GM12878 (cell line): ENCODE measurements at regions not wholly inside any gene's neighbourhood (a gene's known extent, or its start where the extent isn't known, plus 50 kb on each side); places are given as distances from the start of the nearest gene placed in this dataset.

Source experiments
- ATAC-seq: fragments of 200-7000 bp; cut with Tn5 transposase; 3 replicates; pipeline ENCODE4 v1.9.1; 2020; ENCODE audit warnings: mild to moderate bottlenecking, moderate library complexity
- BruUV-seq: library from RNA; stranded (reverse); fragments of 400-500 nt; replicated peaks from 2 replicates; lab custom pipeline; 2021; lab: Mats Ljungman, UMichigan
- CTCF ChIA-PET: fragments of 300-600 bp; sonication (Branson Sonifier 250); formaldehyde crosslinking; extraction: SDS; loops from one replicate; lab custom pipeline; 2021; ENCODE audit warnings: inconsistent platforms; lab: Yijun Ruan, JAX
- POLR2A ChIA-PET: fragments of 350-600 bp; formaldehyde crosslinking; extraction: SDS; loops from one replicate; lab custom pipeline; 2021; ENCODE audit warnings: inconsistent platforms; lab: Charles Lee
- RAD21 ChIA-PET: fragments of 300-600 bp; sonication (Branson Sonifier 250); formaldehyde crosslinking; loops from one replicate; lab custom pipeline; 2023; ENCODE audit warnings: antibody characterized with exemption; ENCODE audit not compliant: unreplicated experiment; lab: Charles Lee
- SMC1A ChIA-PET: fragments of 300-600 bp; sonication (Branson Sonifier 250); formaldehyde crosslinking; loops from one replicate; lab custom pipeline; 2023; ENCODE audit not compliant: unreplicated experiment, uncharacterized antibody; lab: Charles Lee
- DNase-seq: peaks from one replicate; pipeline ENCODE4 v3.0.0-alpha.2; 2011; ENCODE audit warnings: low read depth, low spot score
- FAIRE-seq: peaks from 3 replicates; lab custom pipeline; 2011; peaks lifted over from hg19 to GRCh38; lab: Jason Lieb, UNC
- H2AFZ ChIP-seq: 2 replicates; pipeline ENCODE4 v1.6.0; 2011; ENCODE audit warnings: low read depth, low read length, control low read depth; ENCODE audit not compliant: control insufficient read depth
- H3K27ac ChIP-seq: 2 replicates; pipeline ENCODE4 v1.5.1; 2011; ENCODE audit warnings: control low read depth; ENCODE audit not compliant: control insufficient read depth, insufficient read depth
- H3K27me3 ChIP-seq, 2 experiments: replicated peaks in 1 of 2; 2 replicates each; pipeline versions ENCODE4 v1.6.0 to v1.6.1; 2011; ENCODE audit warnings: low read length in 1 of 2; ENCODE audit not compliant: control insufficient read depth in 2 of 2, insufficient read depth in 2 of 2
- H3K36me3 ChIP-seq, 2 experiments: 2 replicates each; pipeline ENCODE4 v1.5.1; 2011; ENCODE audit warnings: low read length in 1 of 2; ENCODE audit not compliant: control insufficient read depth in 2 of 2, insufficient read depth in 2 of 2
- H3K4me1 ChIP-seq: 2 replicates; pipeline ENCODE4 v1.6.1; 2011; ENCODE audit warnings: mild to moderate bottlenecking, low read length, moderate library complexity, mixed read lengths; ENCODE audit not compliant: control insufficient read depth, insufficient read depth
- H3K4me2 ChIP-seq: 2 replicates; pipeline ENCODE4 v1.6.0; 2011; ENCODE audit warnings: control low read depth; ENCODE audit not compliant: control insufficient read depth, insufficient read depth
- H3K4me3 ChIP-seq: fragments of 200-600 bp; sonication (generic); 2 replicates; pipeline ENCODE4 v1.5.1; 2016
- H3K79me2 ChIP-seq: 2 replicates; pipeline ENCODE4 v1.6.0; 2011; ENCODE audit warnings: low read length; ENCODE audit not compliant: control insufficient read depth, insufficient read depth
- H3K9ac ChIP-seq: 2 replicates; pipeline ENCODE4 v1.8.0; 2011; ENCODE audit warnings: low read length, control low read depth, mixed read lengths; ENCODE audit not compliant: control insufficient read depth, insufficient read depth
- H3K9me3 ChIP-seq: replicated peaks from 3 replicates; pipeline ENCODE4 v1.5.1; 2011; ENCODE audit warnings: mild to moderate bottlenecking, low read length; ENCODE audit not compliant: control insufficient read depth, insufficient read depth
- H4K20me1 ChIP-seq: 2 replicates; pipeline ENCODE4 v1.6.0; 2011; ENCODE audit not compliant: control insufficient read depth, insufficient read depth
- ASH2L ChIP-seq: fragments of 300-600, 200-600 bp; sonication (generic); IDR thresholded peaks from 2 replicates; pipeline ENCODE4 v1.6.1; 2017; ENCODE audit warnings: low read depth, mild to moderate bottlenecking, borderline replicate concordance
- BHLHE40 ChIP-seq, 2 experiments: fragments of 450-650 bp in 1 of 2; IDR thresholded peaks; 2 replicates each; pipeline ENCODE4 v1.6.1; 2011 to 2017; ENCODE audit warnings: low read depth in 2 of 2, borderline replicate concordance in 1 of 2, improper control_type of control experiment in 1 of 2, low read length in 1 of 2, mild to moderate bottlenecking in 1 of 2
- CREB1 ChIP-seq: IDR thresholded peaks from 2 replicates; pipeline ENCODE4 v1.6.1; 2012; ENCODE audit warnings: low read depth, mild to moderate bottlenecking, inconsistent platforms
- HDAC2 ChIP-seq: fragments of 200-600 bp; sonication (generic); IDR thresholded peaks from 2 replicates; pipeline ENCODE4 v1.6.1; 2017
- HDAC6 ChIP-seq: fragments of 200-600 bp; sonication (generic); IDR thresholded peaks from one replicate; pipeline ENCODE4 v1.8.0; 2017; ENCODE audit warnings: antibody characterized with exemption; ENCODE audit not compliant: unreplicated experiment
- POLR2AphosphoS2 ChIP-seq: IDR thresholded peaks from 2 replicates; pipeline ENCODE4 v1.6.1; 2011; ENCODE audit warnings: low read depth, mild to moderate bottlenecking, low read length, improper control_type of control experiment, moderate library complexity
- POU2F2 ChIP-seq: IDR thresholded peaks from 3 replicates; pipeline ENCODE4 v1.6.1; 2011; ENCODE audit warnings: low read depth, mild to moderate bottlenecking, low read length, borderline replicate concordance
- RELA ChIP-seq: fragments of 450-650 bp; IDR thresholded peaks from 2 replicates; pipeline ENCODE4 v1.8.0; 2014; ENCODE audit warnings: borderline replicate concordance; ENCODE audit not compliant: partially characterized antibody
- REST ChIP-seq: IDR thresholded peaks from 2 replicates; pipeline ENCODE4 v1.6.1; 2012; ENCODE audit warnings: mild to moderate bottlenecking, low read depth, low read length
- SKIL ChIP-seq: fragments of 450-650 bp; IDR thresholded peaks from 2 replicates; pipeline ENCODE4 v1.6.1; 2017; ENCODE audit warnings: mild to moderate bottlenecking, low read depth, inconsistent platforms; ENCODE audit not compliant: poor library complexity, severe bottlenecking
- SMAD1 ChIP-seq: fragments of 450-650 bp; IDR thresholded peaks from 2 replicates; pipeline ENCODE4 v1.6.1; 2018; ENCODE audit warnings: mild to moderate bottlenecking, low read depth; ENCODE audit not compliant: partially characterized antibody
- SPI1 ChIP-seq: IDR thresholded peaks from 2 replicates; pipeline ENCODE4 v1.6.1; 2011; ENCODE audit warnings: low read depth, mild to moderate bottlenecking, low read length, moderate library complexity, borderline replicate concordance; ENCODE audit not compliant: insufficient read depth
- SREBF1 ChIP-seq: IDR thresholded peaks from 2 replicates; pipeline ENCODE4 v1.6.1; 2012; ENCODE audit warnings: mild to moderate bottlenecking, low read length
- SUPT20H ChIP-seq: IDR thresholded peaks from 2 replicates; pipeline ENCODE4 v1.6.1; 2011; ENCODE audit warnings: low read depth, mild to moderate bottlenecking, low read length, moderate library complexity, borderline replicate concordance; ENCODE audit not compliant: control insufficient read depth
- TBL1XR1 ChIP-seq: IDR thresholded peaks from 2 replicates; pipeline ENCODE4 v1.6.1; 2012; ENCODE audit warnings: low read depth, low read length, improper control_type of control experiment
- ZNF217 ChIP-seq: fragments of 450-650 bp; IDR thresholded peaks from 2 replicates; pipeline ENCODE4 v1.6.1; 2017; ENCODE audit warnings: antibody characterized with exemption, mild to moderate bottlenecking
- ZNF274 ChIP-seq: IDR thresholded peaks from one replicate; pipeline ENCODE4 v1.8.0; 2011; ENCODE audit not compliant: insufficient read length, insufficient read depth
- ZNF384 ChIP-seq: IDR thresholded peaks from 2 replicates; pipeline ENCODE4 v1.6.1; 2012; ENCODE audit warnings: low read depth, mild to moderate bottlenecking, low read length, improper control_type of control experiment, borderline replicate concordance
- ZZZ3 ChIP-seq: IDR thresholded peaks from 2 replicates; pipeline ENCODE4 v1.6.1; 2011; ENCODE audit warnings: low read depth; ENCODE audit not compliant: control insufficient read depth, insufficient read length
- WGBS: methylation state at CpG from one replicate; pipeline ENCODE4 v1.1.6; 2016; ENCODE audit warnings: low lambda C conversion rate; ENCODE audit not compliant: insufficient replicate concordance, insufficient coverage; ENCODE audit errors: missing lambda C conversion rate; 5-methylcytosine and 5-hydroxymethylcytosine counted together
- in situ Hi-C: fragments of 300-500 bp; cut with MboI; formaldehyde crosslinking; loops from 9 replicates; pipeline ENCODE4 v1.14.3; 2018; ENCODE audit warnings: mixed read lengths
- intact Hi-C: fragments of 100-400 bp; cut with micrococcal nuclease; formaldehyde crosslinking; loops from one replicate; pipeline ENCODE4 v1.14.2; 2022; ENCODE audit not compliant: unreplicated experiment

GRCh38 chr3:72307438-72308115, 522.6 kb upstream of the PROK2 start:
- ATAC-seq = no peak
- no peak for FAIRE-seq
- Histone ChIP-seq H4K20me1 (no peaks in the 10 kb centered on the region), H3K79me2 (no peaks in the 10 kb centered on the region), H3K36me3 (no peaks in the 10 kb centered on the region), H2AFZ (no peak overlapping the region), H3K4me2 (no peak overlapping the region), H3K27ac (no peak overlapping the region), H3K4me3 (no peak overlapping the region), H3K9me3 (no peaks in the 10 kb centered on the region), H3K27me3 (no peaks in the 10 kb centered on the region), H3K9ac (no peak overlapping the region), H3K4me1 (peaks cover 19% of the 10 kb centered on the region)
- ChIA-PET SMC1A (interaction anchor here (0.5 to 0.9 kb wide), 3 partner anchors 68 to 143 kb away, joined by 3 read pairs; no protein-coding TSS in a partner anchor), CTCF (interaction anchor here (0.7 kb wide), 1 partner anchor 12 kb away, joined by 3 read pairs; no protein-coding TSS in a partner anchor), RAD21 (interaction anchor here (1.7 kb wide), 1 partner anchor 13 kb away, joined by 3 read pairs; no protein-coding TSS in a partner anchor), POLR2A (no interaction called here)
- in situ Hi-C loops = no loop called here
- no TSS peak for BruUV-seq
- DNase-seq = no peak
- intact Hi-C loops = no loop called here
- WGBS = 51% methylated on average over 7 of the region's 7 CpGs
- TF ChIP-seq POLR2AphosphoS2 = no peak
- TF ChIP-seq ZNF274 = no peak
- no peak for TF ChIP-seq REST
- no peak for TF ChIP-seq SREBF1
- no peak for TF ChIP-seq SPI1
- no peak for TF ChIP-seq SMAD1
- no peak for TF ChIP-seq ZNF217
- no peak for TF ChIP-seq BHLHE40 (IDR thresholded peaks at IDR 0.05; ENCODE audit: borderline replicate concordance in 1 of 2, low read depth in 2 of 2, low read length in 1 of 2)
- no peak for TF ChIP-seq ZZZ3
- no peak for TF ChIP-seq SUPT20H
- no peak for TF ChIP-seq RELA
- TF ChIP-seq HDAC6 = no peak
- no peak for TF ChIP-seq TBL1XR1
- TF ChIP-seq POU2F2 = no peak
- no peak for TF ChIP-seq CREB1
- TF ChIP-seq HDAC2 = no peak
- no peak for TF ChIP-seq ZNF384
- no peak for TF ChIP-seq ASH2L
- TF ChIP-seq SKIL = no peak
